ENCODE measurements at regions not wholly inside any gene's neighbourhood (a gene's known extent, or its start where the extent isn't known, plus 50 kb on each side); places are given as distances from the start of the nearest gene placed in this dataset.

GRCh38 chr2:128978212-128978611, 659.5 kb upstream of the HS6ST1 start:
- TF ChIP-seq CTCF (IDR thresholded peaks at IDR 0.05; ENCODE audit: insufficient read depth, low read length, poor library complexity, severe bottlenecking), result no peak
- TF ChIP-seq EZH2phosphoT487 (conservative IDR thresholded peaks at IDR 0.05; ENCODE audit: low read length), result no peak
